ENCODE measurements at regions not wholly inside any gene's neighbourhood (a gene's known extent, or its start where the extent isn't known, plus 50 kb on each side); places are given as distances from the start of the nearest gene placed in this dataset.
"Not testable (repeated sequence)": the region's sequence is repeated elsewhere in the genome, so short reads cannot be mapped to it uniquely, and the experiment has no call there.

DNA sequence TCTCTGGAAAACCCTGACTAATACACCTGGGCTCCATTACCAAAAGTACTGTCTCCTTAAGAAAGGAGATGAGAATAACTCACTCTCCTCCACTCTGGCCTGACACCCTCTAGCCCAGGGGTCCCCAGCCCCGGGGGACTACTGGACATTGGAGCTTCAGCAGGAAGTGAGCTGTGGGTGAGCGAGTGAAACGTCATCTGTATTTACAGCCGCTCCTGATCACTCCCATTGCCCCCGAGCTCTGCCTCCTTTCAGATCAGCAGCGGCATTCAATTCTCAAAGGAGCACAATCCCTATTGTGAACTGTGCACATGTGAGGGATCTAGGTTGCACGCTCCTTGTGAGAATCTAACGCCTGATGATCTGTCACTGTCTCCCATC is 126.3 kb upstream of the TNRC6C start:
- no peak for DNase-seq

DNA sequence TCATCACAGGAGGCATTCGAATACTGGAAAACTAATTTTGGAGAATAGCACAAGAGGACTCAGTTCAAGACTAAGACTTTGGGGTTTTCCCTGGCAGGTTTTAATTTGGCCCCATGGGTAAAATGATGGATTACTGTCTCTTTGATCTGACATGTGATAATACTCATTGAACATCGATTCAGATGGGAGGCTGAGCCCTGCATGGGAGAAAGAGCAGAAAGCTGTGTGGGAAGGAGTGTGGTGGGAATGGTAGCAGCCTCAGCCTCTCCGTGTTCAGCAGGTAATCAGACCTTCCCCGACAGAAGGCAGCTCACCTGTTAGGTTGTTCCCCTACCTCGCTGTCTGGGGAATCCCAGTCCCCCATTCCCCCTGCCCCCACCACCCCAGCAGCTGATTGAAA is 124.7 kb upstream of the TNRC6C start:
- no peak for DNase-seq

DNA sequence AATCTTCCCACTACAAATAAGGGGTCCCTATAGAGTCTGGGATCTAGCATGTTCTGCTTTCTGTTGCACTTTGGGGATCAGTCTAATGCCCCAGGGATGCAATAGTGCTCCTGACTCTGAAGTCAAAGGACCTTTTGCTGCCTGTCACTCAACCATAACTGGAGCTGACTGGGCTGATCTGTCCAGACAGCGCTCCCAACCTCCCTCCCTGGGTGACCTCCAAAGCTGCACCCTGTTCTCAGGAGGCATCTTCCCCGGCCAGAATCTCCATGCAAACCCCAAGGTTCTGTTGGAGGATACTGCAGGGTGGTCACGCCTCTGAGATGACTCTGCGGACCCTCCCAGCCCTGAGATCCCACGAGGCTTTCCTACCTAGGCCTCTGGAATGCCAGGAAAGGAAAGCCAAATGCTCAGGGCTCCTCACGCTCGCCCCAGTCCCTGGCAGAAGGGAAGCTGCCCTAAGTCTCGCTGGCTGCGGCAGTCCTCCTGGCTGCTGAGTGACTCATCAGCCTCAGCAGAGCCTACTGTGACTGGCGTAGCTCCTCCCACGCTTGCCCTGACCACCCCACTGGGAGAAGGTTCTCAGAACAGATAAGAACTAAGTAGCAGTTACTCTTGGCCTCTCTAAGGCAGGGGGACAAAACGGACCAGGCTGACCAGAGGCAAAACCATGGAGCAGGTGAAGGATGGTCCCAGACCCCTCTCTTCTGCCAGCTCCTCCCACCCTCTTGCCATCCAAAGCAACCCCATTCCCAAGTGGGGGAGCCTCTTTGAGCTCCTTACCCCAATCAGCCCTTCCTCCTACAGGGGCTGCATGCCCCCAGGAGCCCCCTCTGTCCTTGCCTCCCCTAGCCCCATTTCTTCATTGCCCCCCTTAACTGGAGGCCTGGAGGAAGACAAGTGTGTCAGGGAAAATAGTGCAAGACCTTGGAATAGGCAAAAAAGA is 124.1 kb upstream of the TNRC6C start:
- peak; percentile 70 for DNase-seq

DNA sequence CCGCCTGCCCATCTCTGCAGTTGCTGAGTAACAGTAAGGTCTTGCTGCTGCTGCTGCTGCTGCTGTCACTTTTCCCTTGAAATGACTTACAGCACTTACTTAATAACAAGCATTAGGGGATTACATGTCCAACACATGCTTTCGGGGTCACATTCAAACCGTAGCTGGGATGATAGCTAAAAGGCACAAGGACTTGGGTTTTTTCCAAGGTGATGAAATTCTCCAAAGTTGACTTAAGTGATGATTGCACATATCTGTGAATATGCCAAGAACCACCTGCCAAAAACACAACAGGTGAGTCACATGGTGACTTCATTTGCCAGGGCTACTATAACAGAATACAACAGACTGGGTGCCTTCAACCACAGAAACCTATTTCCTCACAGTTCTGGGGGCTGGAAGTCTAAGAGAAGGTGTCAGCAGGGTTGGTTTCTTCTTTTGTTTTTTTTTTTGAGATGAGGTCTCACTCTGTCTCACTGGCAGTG is 121.9 kb upstream of the TNRC6C start:
- DNase-seq, result no peak

DNA sequence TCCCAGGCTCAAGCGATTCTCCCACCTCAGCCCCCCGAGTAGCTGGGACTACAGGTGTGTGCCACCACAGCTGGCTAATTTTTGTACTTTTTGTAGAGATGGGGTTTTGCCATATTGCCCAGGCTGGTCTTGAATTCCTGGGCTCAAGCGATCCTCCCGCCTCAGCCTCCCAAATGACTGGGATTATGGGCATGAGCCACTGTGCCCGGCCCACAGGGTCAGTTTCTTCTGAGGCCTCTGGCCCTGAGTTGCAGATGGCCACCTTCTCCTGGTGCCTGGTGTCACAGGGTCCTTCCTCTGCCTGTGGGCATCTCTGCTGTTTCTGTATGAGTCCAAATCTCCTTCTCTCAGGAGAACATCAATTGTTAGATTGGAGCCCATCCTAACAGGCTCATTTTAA is 121.4 kb upstream of the TNRC6C start:
- DNase-seq, result not testable (repeated sequence)

DNA sequence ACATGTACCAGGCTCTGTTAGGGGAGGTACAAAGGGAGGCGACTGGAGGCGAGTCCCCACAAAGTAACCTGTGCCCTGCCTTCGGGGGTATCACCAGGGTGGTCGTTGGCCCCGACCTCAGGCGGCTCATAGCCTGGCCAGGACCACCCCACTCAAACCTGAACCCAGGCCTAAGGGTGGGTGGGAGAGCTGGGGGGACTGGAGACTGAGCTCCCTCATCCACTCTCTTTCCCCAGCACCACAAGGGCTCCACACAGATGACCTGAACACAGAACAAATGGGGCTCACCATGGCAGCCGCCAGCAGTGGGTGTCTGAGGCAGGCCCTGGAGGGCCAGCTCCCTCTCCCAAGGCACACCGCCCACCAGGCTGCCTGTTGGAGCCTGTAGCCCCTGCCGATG is 120.6 kb upstream of the TNRC6C start:
- DNase-seq, result no peak

DNA sequence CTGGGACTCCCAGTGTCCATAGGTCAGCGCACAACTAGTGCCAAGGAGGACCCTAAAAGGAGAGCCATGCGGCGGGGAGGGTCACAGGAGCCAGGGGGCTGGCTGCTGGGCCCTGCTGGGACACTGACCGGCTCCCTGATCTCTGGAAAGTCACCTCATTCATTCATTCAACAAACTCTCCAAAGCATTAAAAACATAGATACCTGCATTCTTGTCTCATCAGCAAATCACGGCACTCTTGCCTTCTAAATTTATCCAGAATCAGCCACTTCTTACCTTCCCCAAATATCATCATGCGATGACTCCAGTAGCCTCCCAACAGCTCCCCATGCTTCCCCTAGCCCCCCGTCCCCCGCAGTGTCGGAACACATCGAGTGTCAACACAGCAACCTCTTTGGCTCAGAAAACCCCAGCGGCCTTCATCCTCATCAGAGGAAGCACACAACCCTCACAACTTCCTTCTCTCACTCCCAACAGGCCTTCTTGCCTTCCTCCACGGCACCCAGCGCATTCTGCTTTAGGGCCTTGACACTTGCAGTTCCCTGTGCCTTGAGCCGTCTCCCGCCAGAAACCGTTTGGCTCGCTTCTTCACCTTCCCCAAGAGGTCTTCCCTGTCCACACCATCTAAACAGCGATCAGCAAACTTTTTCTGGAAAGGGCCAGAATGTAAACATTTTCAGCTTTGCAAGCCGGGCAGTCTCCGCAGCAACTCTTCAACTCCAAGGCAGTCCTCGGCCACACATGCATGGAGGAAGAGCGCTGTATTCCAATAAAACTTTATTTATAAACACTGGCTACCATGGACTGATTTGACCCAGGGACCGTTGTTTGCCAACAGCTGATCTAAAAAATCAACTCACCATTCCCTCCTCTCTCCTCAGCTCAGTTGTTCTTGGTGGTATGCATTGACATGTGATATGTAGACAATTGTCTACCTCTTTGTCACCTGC is 119.5 kb upstream of the TNRC6C start:
- DNase-seq, result no peak

DNA sequence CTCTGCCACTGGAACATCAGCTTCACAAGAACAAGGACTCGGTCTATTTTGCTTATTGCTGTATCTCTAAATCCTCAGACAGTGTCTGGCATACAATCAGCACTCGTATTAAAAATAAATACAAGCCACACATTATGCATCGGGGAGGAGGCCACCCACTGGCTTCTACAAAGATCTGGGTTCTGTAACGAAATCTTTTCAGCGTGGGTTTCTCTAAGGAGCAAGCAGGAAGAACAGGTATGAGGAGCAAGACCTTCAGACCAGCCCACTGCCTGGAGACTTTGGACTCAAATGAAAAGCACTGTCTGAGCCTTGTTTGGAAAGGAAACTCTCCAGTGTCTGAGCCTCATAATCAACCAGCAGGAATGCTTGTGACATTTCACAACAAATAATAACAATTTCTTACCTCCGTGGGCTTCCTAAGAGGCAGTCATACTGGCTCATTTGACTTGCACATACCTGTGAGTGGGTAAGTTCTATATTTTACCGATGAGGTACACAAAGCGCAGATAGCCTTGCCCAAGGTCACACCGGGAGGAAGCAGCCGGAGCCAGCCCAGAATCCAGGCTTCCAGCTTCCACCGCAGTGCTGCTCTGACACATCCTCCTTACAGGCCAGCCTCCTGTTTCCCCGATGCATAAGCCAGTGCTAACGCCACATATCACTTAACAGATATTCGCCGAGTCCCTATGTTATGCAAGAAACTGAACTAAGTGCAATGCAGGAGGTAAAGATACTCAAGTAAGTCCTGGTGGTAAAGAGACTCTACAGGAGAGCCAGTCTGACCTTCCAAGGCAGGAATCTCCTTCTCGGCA is 118.6 kb upstream of the TNRC6C start:
- no peak for DNase-seq

DNA sequence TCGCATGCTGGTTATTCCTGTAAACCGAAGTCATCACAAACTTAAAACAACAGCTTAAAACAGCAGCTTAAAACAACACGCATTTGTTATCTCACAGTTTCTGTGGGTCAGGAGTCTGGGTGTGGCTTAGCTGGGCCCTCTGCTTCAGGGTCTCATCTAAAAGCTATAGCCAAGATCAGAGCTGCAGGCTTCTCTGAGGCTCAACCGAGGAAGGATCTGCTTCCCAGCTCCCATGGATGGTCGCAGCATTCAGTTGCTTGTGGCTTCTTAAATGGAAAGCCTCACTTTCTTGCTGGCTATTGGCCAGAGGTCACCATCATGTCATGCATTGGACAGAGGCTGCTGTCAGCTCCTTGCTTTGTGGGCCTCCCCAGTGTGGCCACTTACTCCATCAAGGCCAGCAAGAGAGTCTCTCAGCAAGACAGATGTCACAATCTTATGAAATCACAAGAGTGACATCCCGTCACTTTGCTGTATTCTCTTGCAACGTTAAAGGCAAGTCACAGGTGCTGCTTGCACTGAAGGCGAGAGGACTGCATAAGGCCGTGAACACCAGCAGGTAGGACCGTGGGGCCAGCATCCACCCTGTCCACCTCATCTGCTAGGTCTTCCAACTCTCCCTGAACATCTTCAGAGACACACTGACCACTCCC is 117.9 kb upstream of the TNRC6C start:
- no peak for DNase-seq

DNA sequence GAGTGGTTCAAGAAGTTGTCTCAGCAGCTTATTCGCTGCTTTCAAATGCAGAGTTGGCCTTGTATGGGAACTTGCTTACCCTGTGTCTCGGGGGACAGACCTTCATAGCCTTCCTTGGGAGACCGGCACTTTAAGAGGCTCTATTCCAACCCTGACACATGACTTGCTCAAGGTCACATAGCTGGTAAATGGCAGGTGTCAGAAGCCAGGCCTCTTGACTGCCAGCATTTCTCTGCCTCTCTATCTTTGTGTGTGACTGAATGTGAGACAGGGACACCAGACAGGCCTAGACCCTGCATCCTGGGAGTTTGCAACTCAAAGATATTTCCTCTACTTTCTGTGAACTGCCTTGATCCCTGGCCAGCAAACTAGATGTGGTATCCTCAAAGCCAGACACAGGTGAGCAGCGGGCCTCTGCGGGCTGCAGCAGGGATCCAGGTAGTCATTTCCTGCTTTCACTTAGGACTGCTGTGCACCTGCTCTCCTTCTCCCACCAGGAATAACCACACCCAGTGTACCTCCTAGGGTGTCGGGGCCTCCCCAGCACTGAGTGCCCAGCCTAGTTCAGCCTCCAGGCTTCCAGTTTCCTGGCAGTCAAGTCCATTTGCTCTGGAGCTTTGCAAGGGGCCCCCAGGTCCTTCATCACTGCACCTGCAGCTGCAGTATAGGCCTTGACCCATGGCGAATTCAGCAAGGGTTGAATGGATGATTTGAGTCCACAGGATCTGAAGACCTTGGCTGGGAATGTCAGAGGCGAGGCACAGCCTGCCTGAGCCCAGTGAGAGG is 116.6 kb upstream of the TNRC6C start:
- no peak for DNase-seq

DNA sequence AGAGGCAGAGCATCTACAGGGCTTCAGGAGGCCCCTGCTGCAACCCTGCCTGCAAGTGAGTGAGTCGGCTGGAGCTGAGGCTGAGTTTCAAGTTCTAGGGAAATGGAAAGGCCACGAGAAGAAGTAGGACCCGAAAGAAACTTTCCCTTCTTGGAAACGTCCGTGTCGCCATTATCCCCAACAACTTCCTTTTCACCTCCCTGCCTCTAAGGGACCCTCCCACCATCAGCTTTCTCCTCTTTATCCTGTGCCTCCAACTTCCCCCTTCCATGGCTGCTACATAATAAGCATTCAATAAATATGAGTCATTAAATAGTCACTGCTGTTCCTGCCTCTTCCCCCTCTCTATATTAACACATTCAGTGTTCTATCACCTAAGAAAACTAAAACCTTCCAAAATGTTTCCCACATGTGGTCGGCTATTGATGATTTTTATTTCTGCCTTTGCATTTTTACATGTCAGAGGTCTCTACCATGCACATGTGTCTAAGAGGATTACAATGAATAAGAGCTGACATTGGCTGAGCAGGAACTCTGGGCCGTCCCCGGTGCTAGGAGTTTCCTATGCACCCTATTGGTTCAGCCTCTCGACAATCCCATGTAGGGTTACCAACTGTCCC is 115.9 kb upstream of the TNRC6C start:
- peak; percentile 38 for DNase-seq

DNA sequence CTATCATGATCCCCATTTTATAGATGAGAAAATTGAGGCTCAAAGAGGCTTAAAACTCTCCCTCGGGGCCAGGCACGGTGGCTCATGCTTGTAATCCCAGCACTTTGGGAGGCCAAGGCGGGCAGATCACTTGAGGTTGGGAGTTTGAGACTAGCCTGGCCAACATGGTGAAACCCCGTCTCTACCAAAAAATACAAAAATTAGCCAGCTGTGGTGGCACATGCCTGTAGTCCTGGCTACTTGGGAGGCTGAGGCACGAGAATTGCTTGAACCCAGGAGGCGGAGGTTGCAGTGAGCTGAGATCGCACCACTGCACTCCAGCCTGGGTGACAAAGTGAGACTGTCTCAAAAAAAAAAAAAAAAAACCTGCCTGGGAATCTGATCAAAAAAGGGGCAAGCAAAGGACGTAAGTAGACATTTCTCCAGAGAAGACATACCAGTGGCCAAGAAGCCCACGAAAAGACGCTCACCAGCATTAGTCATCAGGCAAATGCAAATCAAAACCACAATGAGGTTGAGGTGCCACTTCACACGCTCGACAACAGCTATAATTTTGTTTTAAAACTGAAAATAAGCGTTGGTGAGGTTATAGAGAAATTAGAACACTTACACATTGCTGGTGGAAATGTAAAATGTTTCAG is 115.1 kb upstream of the TNRC6C start:
- peak; percentile 15 for DNase-seq

DNA sequence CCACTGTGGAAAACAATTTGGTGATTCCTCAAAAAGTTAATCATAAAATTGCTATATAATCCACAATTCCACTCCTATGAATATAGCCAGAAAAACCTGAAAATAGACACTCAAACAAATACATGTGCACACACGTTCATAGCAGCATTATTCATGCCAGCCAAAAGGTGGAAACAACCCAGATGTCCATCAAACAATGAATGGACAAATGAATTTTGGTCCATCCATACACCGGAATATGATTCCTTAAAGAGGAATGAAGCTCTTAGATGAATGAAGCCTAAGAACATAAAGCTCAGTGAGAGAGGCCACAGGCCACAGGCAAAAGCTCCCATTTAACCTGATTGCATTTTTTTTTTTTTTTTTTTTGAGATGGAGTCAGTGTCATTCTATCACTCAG is 114.6 kb upstream of the TNRC6C start:
- no peak for DNase-seq

DNA sequence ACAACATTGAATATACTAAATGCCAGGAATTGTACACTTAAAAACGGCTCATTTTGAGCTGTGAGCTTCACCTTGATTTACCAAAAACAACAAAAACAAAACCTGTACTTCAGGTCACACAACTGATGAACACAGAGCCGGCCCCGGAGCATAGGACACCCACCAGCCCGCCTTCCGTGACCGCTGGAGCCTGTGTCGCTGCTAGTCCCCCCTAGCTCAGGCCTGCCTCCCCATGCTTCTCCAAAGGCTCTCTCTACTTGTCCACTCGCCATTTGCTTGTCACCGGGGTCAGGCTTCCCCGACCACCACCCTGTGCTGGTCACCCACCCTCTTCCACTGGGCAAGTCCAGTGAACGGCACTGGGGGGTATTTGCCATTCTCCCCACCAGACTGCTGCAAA is 113.8 kb upstream of the TNRC6C start:
- no peak for DNase-seq

DNA sequence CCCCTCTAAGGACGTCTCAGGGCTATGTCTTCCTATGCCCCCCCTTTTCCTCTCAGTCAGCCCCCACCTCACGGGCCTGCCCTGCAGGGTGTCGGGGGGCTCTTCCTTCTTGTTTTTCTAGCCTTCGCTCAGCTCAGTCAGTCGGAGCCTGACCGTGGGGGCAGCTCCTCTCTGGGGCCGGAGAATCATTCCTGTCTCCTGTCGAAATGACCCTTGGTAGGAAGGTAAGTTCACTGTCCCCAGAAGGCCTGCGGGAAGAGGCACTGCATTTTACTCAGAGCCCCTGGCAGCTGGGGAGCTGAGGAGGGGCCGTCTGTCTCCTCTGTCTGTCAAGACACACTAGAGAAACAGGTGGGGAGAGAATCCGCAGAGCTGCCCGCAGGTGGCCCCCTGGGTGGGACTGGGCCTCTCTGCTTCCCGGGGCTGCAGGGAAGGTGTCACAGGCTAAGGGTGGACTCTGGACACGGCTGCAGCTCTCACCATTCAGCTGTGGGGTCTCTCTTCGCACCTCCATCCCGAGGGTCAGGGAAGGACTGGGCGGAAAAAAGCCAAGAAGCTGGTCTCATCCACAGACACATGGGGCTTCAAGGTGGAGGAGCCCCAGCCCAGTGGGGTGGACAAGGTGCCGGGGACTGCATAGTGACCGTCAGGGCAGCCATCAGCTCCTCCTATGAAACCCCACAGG is 112.8 kb upstream of the TNRC6C start:
- no peak for DNase-seq

DNA sequence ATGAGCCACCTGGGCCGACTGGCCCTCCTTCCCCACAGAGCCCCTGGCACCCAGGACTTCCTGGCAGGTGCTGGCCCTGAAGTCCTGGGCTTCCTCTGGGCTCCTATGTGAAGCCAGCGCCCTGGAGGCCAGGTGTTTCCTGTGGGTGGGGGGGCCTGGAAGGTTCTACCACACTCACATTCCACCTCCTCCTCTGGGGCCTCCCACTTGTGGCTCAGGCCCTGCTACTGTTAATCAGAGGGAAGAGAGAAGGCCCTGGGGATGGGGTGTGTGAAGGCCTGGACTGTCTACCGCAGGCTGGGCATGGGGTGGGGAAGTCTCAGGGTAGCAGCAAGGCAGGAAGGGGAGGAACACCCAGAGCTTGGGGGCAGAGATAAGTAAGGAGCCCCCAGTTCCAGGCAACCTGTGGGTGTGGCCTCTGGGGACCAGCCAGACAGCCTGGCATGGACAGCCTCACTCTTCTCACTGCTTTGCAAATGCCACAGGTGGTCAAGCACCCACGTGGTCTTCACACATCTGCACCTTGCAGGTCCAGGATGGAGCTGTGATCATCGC is 111.9 kb upstream of the TNRC6C start:
- no peak for DNase-seq

DNA sequence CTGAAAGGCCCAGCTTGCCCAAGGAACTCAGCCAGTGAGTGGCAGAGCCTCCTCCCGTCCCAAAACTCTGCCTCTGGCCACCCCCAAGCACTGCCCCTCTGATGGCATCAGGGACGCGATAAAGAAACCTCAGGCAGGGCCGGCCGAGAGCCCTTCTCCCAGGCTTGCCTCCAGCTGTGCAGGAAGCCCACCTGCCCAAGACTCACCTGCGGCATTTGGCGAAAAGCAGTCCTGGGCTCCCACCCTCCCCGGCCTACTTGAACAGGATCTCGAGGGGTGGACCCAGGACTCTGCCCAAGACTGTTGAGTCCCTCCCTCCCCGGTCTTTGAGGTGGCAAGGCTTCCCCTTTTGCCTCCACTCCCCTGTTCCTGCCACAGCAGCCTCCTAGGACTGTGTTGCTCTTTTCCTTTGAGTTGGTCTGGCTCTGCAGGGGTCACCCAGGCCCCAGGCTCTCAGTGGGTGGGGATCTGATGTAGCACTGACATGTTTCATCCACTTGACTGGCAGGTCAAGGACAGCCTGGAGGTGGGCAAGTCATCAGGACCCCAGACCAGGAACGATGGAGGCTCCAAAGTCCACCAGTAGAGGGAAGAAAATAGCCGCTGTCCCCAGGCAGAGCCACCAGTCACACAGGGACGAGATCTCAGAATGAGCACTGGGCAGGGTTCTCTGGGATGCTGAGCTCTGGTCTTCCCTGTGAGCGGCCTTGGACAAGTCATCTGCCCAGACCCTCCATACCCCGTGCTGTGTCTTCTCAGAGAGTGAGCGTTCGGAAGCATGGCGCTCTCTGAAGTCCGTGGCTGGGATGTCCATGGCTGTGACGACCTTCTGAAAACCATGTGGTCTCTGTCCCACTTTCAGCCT is 111.0 kb upstream of the TNRC6C start:
- no peak for DNase-seq

DNA sequence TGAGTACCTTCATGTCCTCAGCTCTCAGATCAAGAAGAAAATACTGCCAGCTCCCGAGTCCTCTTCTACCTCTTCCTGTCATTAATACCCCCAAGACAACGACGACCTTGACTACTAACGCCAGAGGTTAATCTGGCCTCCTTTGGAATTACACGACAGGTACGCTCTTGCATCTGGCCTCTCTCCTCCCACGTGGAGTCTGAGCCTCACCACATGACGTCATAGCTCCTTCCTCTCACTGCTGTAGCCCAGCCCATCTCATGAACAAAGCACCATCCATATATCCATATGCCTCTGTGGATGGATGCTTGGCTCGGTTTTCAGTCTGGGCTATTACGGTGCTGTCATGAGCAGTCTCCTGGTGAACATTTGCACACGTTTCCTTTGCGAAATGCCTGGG is 110.2 kb upstream of the TNRC6C start:
- DNase-seq, result no peak
